Urinary bladder (tissue), 3 donors: ENCODE measurements at regions not wholly inside any gene's neighbourhood (a gene's known extent, or its start where the extent isn't known, plus 50 kb on each side); places are given as distances from the start of the nearest gene placed in this dataset.
"Not testable (repeated sequence)": the region's sequence is repeated elsewhere in the genome, so short reads cannot be mapped to it uniquely, and the experiment has no call there.

ENCODE experiments used
- DNase-seq: peaks from one replicate; pipeline ENCODE4 v3.0.0-alpha.2; 2015; ENCODE audit errors: extremely low spot score
- H3K27ac ChIP-seq: one replicate; pipeline ENCODE4 v1.5.1; 2013; ENCODE audit warnings: low read depth, mild to moderate bottlenecking, moderate library complexity
- H3K36me3 ChIP-seq: one replicate; pipeline ENCODE4 v1.6.1; 2013; ENCODE audit warnings: mild to moderate bottlenecking, moderate library complexity; ENCODE audit not compliant: insufficient read depth
- H3K4me1 ChIP-seq: one replicate; pipeline ENCODE4 v1.6.1; 2013; ENCODE audit warnings: mild to moderate bottlenecking, moderate library complexity; ENCODE audit not compliant: insufficient read depth
- H3K4me3 ChIP-seq: one replicate; pipeline ENCODE4 v1.5.1; 2013; ENCODE audit warnings: low read depth, low read length
- WGBS: extraction: QIAGEN DNeasy Blood & Tissue Kit; methylation state at CpG from one replicate; pipeline ENCODE4 v1.1.7; 2013; 5-methylcytosine and 5-hydroxymethylcytosine counted together
- donor health status: healthy with polysubstance abuse.
- donor health status: healthy.

DNA sequence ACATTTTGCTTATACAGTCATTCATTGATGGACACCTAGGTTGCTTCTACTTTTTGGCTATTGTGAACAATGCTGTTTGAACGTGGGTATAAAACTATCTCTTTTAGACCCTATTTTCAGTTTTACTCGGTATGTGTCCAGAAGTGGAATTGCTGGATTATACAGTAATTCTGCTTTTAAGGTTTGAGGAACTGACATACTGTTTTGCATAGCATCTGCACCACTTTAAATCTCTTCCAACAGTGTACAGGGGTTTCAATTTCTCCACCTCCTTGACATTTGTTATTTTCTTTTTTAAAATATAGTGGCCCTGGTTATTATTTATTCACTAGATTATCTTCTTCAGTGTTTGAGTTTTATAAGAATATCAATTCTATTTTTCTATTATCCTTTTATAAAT lies 116.9 kb downstream of the USP22 start:
- DNase-seq = no peak
- no peaks in the 10 kb centered on the region for H3K4me1 ChIP-seq
- H3K27ac ChIP-seq = no peak overlapping the region
- 77% methylated on average over 2 of the region's 2 CpGs for WGBS
- H3K4me3 ChIP-seq = no peak overlapping the region
- no peaks in the 10 kb centered on the region for H3K36me3 ChIP-seq

GRCh38 chr17:20926532-20926931 lies 116.3 kb downstream of the USP22 start:
- 48% methylated on average over 2 of the region's 2 CpGs for WGBS
- no peak for DNase-seq
- H3K27ac ChIP-seq = no peak overlapping the region
- no peaks in the 10 kb centered on the region for H3K36me3 ChIP-seq
- H3K4me1 ChIP-seq = no peaks in the 10 kb centered on the region
- no peak overlapping the region for H3K4me3 ChIP-seq

GRCh38 chr17:20927308-20927977 lies 115.4 kb downstream of the USP22 start:
- no peak for DNase-seq
- Histone ChIP-seq H3K36me3 (no peaks in the 10 kb centered on the region), H3K4me3 (no peak overlapping the region), H3K27ac (no peak overlapping the region), H3K4me1 (no peaks in the 10 kb centered on the region)
- 82% methylated on average over 7 of the region's 7 CpGs for WGBS

DNA sequence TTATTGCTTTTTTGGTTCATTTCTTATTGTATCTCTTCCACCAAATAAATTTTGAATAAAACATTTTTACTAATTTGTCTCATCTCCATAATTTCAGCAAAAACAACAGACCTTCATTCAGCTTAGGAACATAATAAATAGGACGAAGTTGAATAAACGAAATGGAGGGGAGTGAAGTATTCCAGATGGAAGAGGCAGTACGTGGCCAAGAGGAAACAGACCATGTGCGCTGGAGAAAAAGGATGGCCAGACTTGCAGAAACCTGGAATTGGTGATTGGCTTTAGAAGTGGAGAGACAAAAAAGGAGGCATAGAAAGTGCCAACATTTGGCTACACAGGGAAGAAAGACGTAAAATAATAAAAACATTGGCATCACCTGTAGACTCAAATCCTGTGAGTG lies 113.5 kb downstream of the USP22 start:
- Histone ChIP-seq H3K36me3 (no peaks in the 10 kb centered on the region), H3K4me3 (no peak overlapping the region), H3K4me1 (no peaks in the 10 kb centered on the region), H3K27ac (peak overlapping the region; percentile 10)
- 59% methylated on average over 5 of the region's 5 CpGs for WGBS
- no peak for DNase-seq

GRCh38 chr17:20930081-20930760 lies 112.6 kb downstream of the USP22 start:
- Histone ChIP-seq H3K4me3 (no peak overlapping the region), H3K36me3 (no peaks in the 10 kb centered on the region), H3K4me1 (no peaks in the 10 kb centered on the region), H3K27ac (no peak overlapping the region)
- 63% methylated on average over 5 of the region's 5 CpGs for WGBS
- DNase-seq = no peak

DNA sequence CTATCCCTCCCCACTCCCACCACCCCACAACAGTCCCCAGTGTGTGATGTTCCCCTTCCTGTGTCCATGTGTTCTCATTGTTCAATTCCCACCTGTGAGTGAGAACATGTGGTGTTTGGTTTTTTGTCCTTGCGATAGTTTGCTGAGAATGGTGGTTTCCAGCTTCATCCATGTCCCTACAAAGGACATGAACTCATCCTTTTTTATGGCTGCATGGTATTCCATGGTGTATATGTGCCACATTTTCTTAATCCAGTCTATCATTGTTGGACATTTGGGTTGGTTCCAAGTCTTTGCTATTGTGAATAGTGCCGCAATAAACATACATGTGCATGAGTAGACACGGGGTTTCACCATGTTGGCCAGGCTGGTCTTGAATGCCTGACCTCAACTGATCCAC lies 109.8 kb downstream of the USP22 start:
- H3K27ac ChIP-seq, H3K4me3 ChIP-seq, H3K4me1 ChIP-seq, H3K36me3 ChIP-seq, DNase-seq: not testable (repeated sequence)
- 99% methylated on average over 3 of the region's 3 CpGs for WGBS

DNA sequence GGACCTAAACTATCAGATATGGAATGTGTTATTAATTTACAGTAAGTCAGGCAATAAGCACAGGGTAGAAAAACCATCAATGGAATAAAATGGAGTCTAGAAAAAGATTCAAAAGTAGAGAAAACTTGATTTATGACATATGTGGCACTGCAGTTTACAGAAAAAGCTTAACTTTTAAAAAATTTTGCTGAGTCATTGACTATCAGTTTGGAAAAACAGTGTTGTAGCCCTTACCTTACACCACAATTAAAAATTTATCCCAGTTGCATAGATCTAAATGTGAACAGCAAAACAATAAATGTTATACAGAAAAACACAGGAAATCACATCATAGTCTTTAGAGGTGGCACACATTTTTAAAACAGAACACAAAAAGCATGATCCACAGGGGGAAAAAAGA lies 108.5 kb downstream of the USP22 start:
- H3K27ac ChIP-seq = no peak overlapping the region
- no peak for DNase-seq
- H3K4me1 ChIP-seq = no peaks in the 10 kb centered on the region
- no peaks in the 10 kb centered on the region for H3K36me3 ChIP-seq
- H3K4me3 ChIP-seq = no peak overlapping the region

- DNase-seq = peak; percentile 48
- no peak overlapping the region for H3K27ac ChIP-seq
- H3K4me1 ChIP-seq = no peaks in the 10 kb centered on the region
- 13% methylated on average over 2 of the region's 2 CpGs for WGBS
- no peak overlapping the region for H3K4me3 ChIP-seq
- H3K36me3 ChIP-seq = no peaks in the 10 kb centered on the region
Measured at GRCh38 chr17:20935740-20936139, 107.1 kb downstream of the USP22 start.

DNA sequence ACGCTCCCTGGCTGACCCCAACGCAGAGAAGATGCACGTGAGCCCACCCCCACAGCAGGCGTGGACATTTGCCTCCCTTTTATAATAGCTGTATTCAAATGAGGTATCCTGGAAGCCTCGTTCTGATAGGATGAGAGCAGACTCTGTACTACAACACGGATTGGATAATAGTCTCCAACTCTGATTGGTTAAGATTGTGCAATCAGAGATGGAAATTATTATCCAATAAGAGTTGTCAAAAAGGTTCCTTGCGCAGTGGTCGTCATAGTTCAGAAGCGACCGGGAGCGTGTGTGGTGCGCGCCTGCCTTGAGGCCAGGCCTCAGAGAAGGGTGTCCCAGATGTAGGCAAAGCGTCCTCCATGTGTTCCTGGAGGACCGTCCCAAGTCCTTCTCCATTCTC lies 104.6 kb downstream of the USP22 start:
- Histone ChIP-seq H3K4me1 (no peaks in the 10 kb centered on the region), H3K4me3 (no peak overlapping the region), H3K27ac (no peak overlapping the region), H3K36me3 (no peaks in the 10 kb centered on the region)
- no peak for DNase-seq
- WGBS = 98% methylated on average over 15 of the region's 15 CpGs

GRCh38 chr17:20938988-20939615 lies 103.7 kb downstream of the USP22 start:
- H3K36me3 ChIP-seq = no peaks in the 10 kb centered on the region
- no peaks in the 10 kb centered on the region for H3K4me1 ChIP-seq
- no peak overlapping the region for H3K27ac ChIP-seq
- no peak overlapping the region for H3K4me3 ChIP-seq
- DNase-seq = no peak

GRCh38 chr17:20941872-20942271 lies 100.9 kb downstream of the USP22 start:
- no peaks in the 10 kb centered on the region for H3K36me3 ChIP-seq
- WGBS = 94% methylated on average over 5 of the region's 5 CpGs

DNA sequence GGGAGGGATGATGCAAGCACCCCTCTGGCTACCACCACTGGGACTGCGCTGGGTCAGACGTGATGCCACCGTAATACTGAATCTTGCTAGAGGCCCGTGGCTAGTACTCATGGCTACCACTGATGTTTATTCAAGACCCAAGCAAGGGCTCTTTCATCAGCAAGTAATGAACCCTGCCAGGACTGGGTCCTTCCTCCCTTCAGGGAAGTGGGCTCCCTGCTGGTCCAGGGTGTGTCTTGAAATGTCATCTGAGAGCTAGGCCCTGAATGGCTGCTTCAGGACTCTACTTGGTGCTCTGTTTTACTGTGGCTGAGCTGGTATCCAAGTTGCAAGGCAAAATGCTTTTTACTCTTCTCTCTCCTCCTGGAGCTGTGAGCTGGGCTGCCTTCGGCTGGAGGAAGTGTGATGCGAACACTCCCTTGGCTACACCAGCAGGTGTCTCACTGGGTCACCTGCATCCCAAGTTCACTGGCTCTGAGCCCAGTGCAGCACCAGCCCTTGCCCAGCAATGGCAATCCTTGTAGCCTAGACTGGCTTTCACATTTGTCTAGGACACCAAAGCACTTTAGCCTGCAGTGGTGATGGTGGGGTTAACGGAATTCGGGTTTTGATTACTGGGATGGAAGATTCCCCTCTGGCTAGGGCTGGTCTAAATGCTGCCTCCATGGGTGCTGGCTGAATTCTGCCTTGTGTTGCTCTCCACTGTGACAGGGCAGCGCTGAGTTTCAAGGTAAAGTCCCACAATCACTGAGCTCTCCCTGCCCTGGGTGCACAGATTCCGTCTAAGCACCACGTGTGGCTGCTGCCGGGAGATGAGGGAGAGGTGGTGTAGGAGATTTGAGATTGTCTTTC lies 98.6 kb downstream of the USP22 start:
- H3K36me3 ChIP-seq = no peaks in the 10 kb centered on the region
- no peak overlapping the region for H3K27ac ChIP-seq
- no peak overlapping the region for H3K4me3 ChIP-seq
- WGBS = 73% methylated on average over 12 of the region's 12 CpGs
- DNase-seq = no peak
- no peaks in the 10 kb centered on the region for H3K4me1 ChIP-seq

More at GRCh38 chr17:20941872-20942271, 100.9 kb downstream of the USP22 start:
- H3K27ac ChIP-seq = no peak overlapping the region
- no peaks in the 10 kb centered on the region for H3K4me1 ChIP-seq
- DNase-seq = no peak
- no peak overlapping the region for H3K4me3 ChIP-seq

DNA sequence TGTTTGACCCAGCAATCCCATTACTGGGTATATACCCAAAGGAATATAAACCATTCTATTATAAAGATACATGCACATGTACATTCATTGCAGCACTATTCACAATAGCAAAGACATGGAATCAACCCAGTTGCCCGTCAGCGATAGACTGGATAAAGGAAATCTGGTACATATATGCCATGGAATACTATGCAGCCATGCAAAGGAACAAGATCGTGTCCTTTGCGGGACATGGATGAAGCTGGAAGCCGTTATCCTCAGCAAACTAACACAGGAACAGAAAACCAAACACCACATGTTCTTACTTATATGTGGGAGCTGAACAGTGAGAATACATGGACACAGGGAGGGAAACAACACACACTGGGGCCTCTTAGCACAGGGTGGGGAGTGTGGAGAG lies 95.1 kb downstream of the USP22 start:
- not testable (repeated sequence) for H3K27ac ChIP-seq, H3K4me3 ChIP-seq, H3K36me3 ChIP-seq, H3K4me1 ChIP-seq, DNase-seq
- 98% methylated on average over 5 of the region's 5 CpGs for WGBS
